ENCODE measurements at regions not wholly inside any gene's neighbourhood (a gene's known extent, or its start where the extent isn't known, plus 50 kb on each side); places are given as distances from the start of the nearest gene placed in this dataset. TPM values are rescaled to one million over a fixed set of nuclear protein-coding genes. Genes with fewer than 3 reads are reported as not detected.

Small RNA genes in the stretch of these regions (small RNA-seq; reads per million reads assigned to genes)
- gene AC055876.3: not detected

All from K562 (cell line).